ENCODE measurements at regions not wholly inside any gene's neighbourhood (a gene's known extent, or its start where the extent isn't known, plus 50 kb on each side); places are given as distances from the start of the nearest gene placed in this dataset.
"Not testable (repeated sequence)": the region's sequence is repeated elsewhere in the genome, so short reads cannot be mapped to it uniquely, and the experiment has no call there.

GRCh38 chr11:122020902-122021301, 95.1 kb downstream of the BLID start:
- no peak for DNase-seq

GRCh38 chr11:122019908-122020694, 95.9 kb downstream of the BLID start:
- DNase-seq: no peak

GRCh38 chr11:122007601-122008071, 108.4 kb downstream of the BLID start:
- DNase-seq: no peak

GRCh38 chr11:122004446-122004845, 111.6 kb downstream of the BLID start:
- DNase-seq: no peak

GRCh38 chr11:122002926-122003325, 113.1 kb downstream of the BLID start:
- no peak for DNase-seq

GRCh38 chr11:122002047-122002446, 114.0 kb downstream of the BLID start:
- no peak for DNase-seq

- DNase-seq: no peak
Observed at GRCh38 chr11:121999651-122000050, 116.4 kb downstream of the BLID start.

GRCh38 chr11:121996574-121996973, 119.4 kb downstream of the BLID start:
- DNase-seq: no peak

GRCh38 chr11:121983901-121984300, 132.1 kb downstream of the BLID start:
- DNase-seq: no peak

- DNase-seq: not testable (repeated sequence)
Observed at GRCh38 chr11:121977914-121978313, 138.1 kb downstream of the BLID start.

GRCh38 chr11:121968638-121969037, 147.4 kb downstream of the BLID start:
- DNase-seq: no peak

GRCh38 chr11:121967131-121967704, 148.8 kb downstream of the BLID start:
- DNase-seq: no peak

- DNase-seq: no peak
Observed at GRCh38 chr11:121965330-121965729, 150.7 kb downstream of the BLID start.

- DNase-seq: no peak
Observed at GRCh38 chr11:121964591-121964990, 151.4 kb downstream of the BLID start.

GRCh38 chr11:121963846-121964245, 152.2 kb downstream of the BLID start:
- DNase-seq: not testable (repeated sequence)

- DNase-seq: no peak
Observed at GRCh38 chr11:121961321-121961801, 154.7 kb downstream of the BLID start.

GRCh38 chr11:121958971-121959325, 157.1 kb downstream of the BLID start:
- no peak for DNase-seq

- no peak for DNase-seq
Observed at GRCh38 chr11:121958323-121958970, 157.6 kb downstream of the BLID start.

GRCh38 chr11:121953122-121953521, 162.9 kb downstream of the BLID start:
- no peak for DNase-seq

- no peak for DNase-seq
Observed at GRCh38 chr11:121950160-121950559, 165.9 kb downstream of the BLID start.

GRCh38 chr11:121946514-121946913, 169.5 kb downstream of the BLID start:
- DNase-seq: no peak

- DNase-seq: no peak
Observed at GRCh38 chr11:121944556-121945230, 171.3 kb downstream of the BLID start.

GRCh38 chr11:121938076-121938475, 177.9 kb downstream of the BLID start:
- no peak for DNase-seq

All from CD4-positive, alpha-beta T cell treated with Interleukin-10 for 1 hour (primary cell).